22Rv1 (cell line): ENCODE measurements at regions not wholly inside any gene's neighbourhood (a gene's known extent, or its start where the extent isn't known, plus 50 kb on each side); places are given as distances from the start of the nearest gene placed in this dataset.

ENCODE experiments used
- H3K27ac ChIP-seq: fragments of 450-650 bp; 2 replicates; pipeline ENCODE4 v1.5.1; 2017
- ZFX ChIP-seq: fragments of 450-650 bp; IDR thresholded peaks from 2 replicates; pipeline ENCODE4 v1.6.1; 2017; ENCODE audit warnings: antibody characterized with exemption, borderline replicate concordance
- TF ChIP-seq, protein P1 (sequence below): fragments of 450-650 bp; IDR thresholded peaks from 2 replicates; pipeline ENCODE4 v1.5.1; 2017; ENCODE audit warnings: mild to moderate bottlenecking

DNA sequence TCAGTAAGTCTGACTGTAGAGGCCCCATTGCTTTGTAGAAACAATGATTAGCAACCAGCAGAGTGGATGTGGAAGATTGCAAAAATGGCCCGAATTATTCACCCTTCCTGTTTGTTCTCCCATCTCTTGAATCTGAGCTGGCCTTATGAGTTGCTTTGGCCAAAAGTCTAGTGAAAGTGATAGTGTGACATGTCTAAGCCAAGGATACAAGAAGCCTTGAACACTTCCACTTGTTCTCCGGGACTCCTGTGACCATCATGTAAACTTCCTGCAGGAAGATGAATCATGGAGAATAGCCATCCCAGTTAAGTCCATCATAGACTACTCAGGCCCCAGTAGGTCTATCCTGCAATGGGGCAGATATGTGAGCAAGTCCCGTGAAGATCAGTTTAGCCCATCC, 252.0 kb upstream of the JAG1 start:
- H3K27ac ChIP-seq: no peak overlapping the region
- TF ChIP-seq, protein P1, sequence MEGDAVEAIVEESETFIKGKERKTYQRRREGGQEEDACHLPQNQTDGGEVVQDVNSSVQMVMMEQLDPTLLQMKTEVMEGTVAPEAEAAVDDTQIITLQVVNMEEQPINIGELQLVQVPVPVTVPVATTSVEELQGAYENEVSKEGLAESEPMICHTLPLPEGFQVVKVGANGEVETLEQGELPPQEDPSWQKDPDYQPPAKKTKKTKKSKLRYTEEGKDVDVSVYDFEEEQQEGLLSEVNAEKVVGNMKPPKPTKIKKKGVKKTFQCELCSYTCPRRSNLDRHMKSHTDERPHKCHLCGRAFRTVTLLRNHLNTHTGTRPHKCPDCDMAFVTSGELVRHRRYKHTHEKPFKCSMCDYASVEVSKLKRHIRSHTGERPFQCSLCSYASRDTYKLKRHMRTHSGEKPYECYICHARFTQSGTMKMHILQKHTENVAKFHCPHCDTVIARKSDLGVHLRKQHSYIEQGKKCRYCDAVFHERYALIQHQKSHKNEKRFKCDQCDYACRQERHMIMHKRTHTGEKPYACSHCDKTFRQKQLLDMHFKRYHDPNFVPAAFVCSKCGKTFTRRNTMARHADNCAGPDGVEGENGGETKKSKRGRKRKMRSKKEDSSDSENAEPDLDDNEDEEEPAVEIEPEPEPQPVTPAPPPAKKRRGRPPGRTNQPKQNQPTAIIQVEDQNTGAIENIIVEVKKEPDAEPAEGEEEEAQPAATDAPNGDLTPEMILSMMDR: no peak
- no peak for TF ChIP-seq ZFX

DNA sequence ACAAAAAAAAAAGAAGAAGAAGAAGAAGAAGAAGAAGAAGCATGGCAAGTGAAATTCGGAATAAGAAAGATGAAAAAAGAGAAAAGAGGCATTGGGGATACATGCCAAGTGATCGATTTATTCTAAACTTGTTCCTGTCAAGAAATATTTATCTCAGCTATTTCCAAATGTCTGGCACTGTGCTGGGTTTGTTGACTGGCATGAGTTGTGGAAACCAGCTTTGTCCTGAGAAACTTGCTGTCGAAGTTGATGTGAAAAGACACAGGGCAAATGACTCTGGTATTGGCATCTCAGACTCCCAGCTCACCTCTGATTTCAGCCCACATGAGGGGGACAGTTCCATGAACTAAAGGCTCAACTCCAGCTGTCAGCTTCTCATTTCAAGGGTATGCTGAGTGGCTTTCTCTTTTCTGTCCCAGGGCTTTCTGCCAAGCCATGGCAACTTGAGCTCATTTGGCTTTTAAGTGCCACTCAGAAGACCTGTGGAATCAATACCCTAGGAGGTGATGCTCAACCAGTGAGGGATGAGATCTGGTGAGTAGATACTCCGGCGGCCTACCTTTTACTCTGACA, 253.3 kb upstream of the JAG1 start:
- TF ChIP-seq, protein P1: no peak
- TF ChIP-seq ZFX: no peak
- H3K27ac ChIP-seq: no peak overlapping the region

DNA sequence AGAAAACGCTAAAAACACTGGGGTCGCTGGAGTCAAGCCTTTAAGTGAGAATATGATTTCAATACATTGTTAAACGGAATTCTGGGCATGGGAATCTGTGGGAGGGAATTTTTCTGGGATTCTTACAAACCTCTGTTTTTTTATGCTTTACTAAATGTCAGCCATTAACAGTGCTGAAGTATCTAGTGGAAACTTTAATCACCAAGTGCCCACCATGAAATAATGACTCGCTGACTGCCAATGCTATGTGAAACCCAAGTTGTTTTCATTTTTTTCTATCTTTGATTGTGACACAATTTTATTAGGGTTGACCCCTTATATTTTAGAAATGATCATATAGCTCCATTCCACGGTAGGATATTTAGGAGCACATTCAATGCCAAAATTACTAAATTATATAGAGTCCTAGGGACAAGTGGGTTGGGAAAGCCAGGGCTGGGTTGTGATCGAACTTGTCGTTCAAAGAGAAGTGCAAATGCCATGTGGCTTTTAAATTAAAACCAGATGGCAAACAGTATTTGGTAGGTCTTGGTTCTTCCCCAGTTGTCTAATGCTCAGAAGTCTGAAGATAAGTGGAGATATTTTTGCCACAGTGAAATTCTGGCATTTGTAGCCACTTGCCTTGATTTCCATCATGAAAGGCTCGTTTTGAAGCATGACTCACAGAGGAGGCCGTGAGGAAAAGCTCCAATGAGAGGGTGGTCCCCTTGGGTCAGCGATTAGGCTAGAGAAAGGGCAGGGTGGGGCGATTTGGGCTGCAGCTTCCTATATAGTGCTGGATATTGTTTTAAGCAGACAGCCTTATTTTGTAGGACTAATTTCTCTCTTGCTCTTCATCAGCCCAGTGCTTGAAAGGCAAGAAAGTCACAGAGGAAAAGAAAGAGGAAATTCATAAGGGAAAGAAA, 254.4 kb upstream of the JAG1 start:
- TF ChIP-seq, protein P1: no peak
- TF ChIP-seq ZFX: no peak
- H3K27ac ChIP-seq: no peak overlapping the region

DNA sequence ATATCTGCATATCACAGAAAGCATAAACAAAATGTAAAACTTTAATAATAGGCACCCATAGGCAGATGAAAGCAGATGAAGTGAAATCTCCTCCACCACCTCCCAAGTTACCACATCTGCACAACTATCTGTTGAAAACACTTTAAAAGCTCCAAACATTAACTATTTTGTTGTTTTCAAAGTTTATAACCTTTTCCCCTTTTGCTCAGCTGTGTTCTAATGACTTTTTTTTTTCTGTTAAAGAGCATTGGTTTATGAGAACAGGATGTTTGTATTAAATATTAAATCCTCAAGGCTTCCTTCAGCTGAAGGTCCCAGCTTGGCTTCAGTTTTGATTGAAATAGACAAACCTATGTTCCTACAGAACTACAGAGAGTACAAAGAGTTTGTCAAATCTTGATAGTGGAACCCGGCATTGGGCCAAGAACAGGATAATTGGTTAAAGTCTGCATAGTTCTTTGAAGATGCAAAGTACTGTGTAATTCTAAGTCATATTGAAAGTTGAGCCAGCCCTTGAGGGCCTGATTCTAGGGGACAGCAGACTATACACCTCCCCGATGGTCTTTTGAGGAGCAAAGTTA, 255.1 kb upstream of the JAG1 start:
- TF ChIP-seq, protein P1: no peak
- TF ChIP-seq ZFX: no peak
- H3K27ac ChIP-seq: no peak overlapping the region

DNA sequence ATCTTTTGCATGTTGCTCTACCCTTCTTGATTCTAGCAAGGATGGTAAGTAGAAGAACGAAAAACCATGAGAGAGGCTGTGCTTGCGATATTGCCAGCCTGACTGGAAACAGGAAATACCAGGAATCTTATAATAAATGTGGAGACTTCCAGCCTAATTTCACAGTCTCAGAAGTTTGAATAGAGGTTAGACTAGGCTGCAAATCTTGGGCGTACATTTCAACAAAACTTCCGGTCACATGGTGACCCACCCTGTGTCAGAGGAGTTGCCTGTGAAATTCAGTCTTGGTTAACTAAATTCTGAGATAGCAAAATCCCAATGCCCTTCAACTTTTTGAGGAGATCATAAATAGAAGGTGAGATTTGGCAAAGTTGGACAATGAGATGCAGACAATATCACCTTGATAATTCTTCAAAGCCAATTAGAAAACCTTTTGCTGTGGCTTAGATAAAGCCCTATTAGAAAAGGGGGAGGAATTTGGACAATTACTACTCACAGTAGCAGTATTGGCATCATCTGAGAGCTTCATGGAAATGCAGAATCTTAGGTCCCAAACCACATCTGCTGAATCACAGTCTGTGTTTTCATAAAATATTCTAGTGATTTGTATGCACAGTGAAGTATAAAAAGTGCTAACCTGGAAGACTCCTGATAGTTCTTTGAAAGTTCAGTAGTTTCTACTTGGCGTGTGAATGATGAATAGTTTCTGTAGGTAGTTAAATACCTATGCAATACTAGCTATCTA, 262.0 kb upstream of the JAG1 start:
- no peak overlapping the region for H3K27ac ChIP-seq
- TF ChIP-seq, protein P1: no peak
- no peak for TF ChIP-seq ZFX

DNA sequence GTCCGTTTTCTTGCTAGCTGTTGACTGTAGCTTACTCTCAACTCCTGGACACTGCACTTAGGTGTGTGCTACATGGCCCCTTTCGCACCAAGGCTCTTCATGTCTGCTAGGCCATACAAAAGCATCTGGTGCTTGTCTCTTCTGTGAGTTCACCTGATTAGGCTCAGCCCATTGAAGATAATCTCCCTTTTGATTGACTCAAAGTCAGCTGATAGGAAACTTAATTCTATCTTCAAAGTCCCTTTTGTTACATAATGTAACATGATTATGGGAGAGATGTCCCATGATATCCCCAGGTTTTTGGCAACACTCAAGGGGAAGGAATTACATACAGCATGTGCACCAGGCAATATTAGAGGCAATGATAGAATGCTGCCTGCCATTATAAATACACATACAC, 263.0 kb upstream of the JAG1 start:
- no peak for TF ChIP-seq ZFX
- TF ChIP-seq, protein P1: no peak
- H3K27ac ChIP-seq: no peak overlapping the region
